ENCODE measurements at regions not wholly inside any gene's neighbourhood (a gene's known extent, or its start where the extent isn't known, plus 50 kb on each side); places are given as distances from the start of the nearest gene placed in this dataset.

GRCh38 chrX:76555269-76555668, 127.8 kb downstream of the MAGEE1 start:
- Histone ChIP-seq H3K27ac (ENCODE audit: extremely low read length, insufficient read depth, low read length) (no peak overlapping the region), H3K27me3 (ENCODE audit: control insufficient read depth in 1 of 2, insufficient read depth in 2 of 2, low read length in 2 of 2) (no peaks in the 10 kb centered on the region), H2AFZ (ENCODE audit: low read length) (no peak overlapping the region), H3K79me2 (ENCODE audit: insufficient read depth, low read length) (no peaks in the 10 kb centered on the region), H3K9me3 (ENCODE audit: low read length) (peaks cover 18% of the 10 kb centered on the region), H3K4me2 (ENCODE audit: low read depth, low read length) (no peak overlapping the region), H3K4me1 (ENCODE audit: insufficient read depth, low read length) (no peaks in the 10 kb centered on the region), H3K4me3 (replicated peaks in 1 of 3; ENCODE audit: insufficient read depth in 1 of 3, low read depth in 2 of 3, low read length in 3 of 3) (no peak overlapping the region), H3K36me3 (replicated peaks in 1 of 2; ENCODE audit: control insufficient read depth in 1 of 2, insufficient read depth in 2 of 2, low read length in 2 of 2) (no peaks in the 10 kb centered on the region), H4K20me1 (ENCODE audit: insufficient read depth, low read length) (no peaks in the 10 kb centered on the region), H3K9ac (ENCODE audit: insufficient read depth, low read depth, low read length) (no peak overlapping the region)
- ATAC-seq (no peak), DNase-seq (ENCODE audit: low spot score) (no peak), FAIRE-seq (no peak)
- no CpG with 5 or more reads among the region's 2 CpGs for WGBS (ENCODE audit: low lambda C conversion rate)
- CTCF ChIA-PET (ENCODE audit: low intra/inter-chr PET ratio, low total read pairs): no interaction called here
- no peak for TF ChIP-seq ZNF546 (CRISPR knock-in tag; conservative IDR thresholded peaks at IDR 0.05)
- TF ChIP-seq ZNF616 (CRISPR knock-in tag; IDR thresholded peaks at IDR 0.05; ENCODE audit: low read depth): peak; percentile 99
- BruUV-seq (replicated peaks): no TSS peak
- POLR2A ChIA-PET: no interaction called here
- in situ Hi-C loops (cut with HindIII; ENCODE audit: extremely low pct_ligation_motif_present, low pct_unique_long_range_greater_than_20kb): loop anchor here (10.0 kb wide), 1 partner anchor 1470 kb away; no protein-coding TSS in a partner anchor
- intact Hi-C loops (cut with micrococcal nuclease; ENCODE audit: unreplicated experiment): no loop called here

DNA sequence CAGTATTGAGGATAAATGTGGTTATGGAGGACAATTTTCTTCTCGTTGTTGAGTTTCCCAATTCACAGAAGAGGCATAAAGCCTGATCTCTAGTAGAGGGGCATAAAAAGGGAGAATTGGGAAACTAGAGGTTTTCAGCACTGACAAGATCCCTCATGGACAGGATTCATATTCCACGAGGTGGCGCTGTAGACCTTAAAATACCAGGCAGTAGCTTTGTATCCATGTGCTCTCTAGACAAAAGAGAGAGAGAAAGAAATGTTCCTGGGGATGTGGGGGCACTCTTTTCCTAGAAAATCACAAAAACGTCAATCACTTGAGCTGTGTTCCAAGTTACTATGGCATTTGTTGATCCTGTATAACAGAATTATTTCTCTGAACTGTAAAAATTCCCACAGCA, 128.3 kb downstream of the MAGEE1 start:
- peak; percentile 41 for DNase-seq (ENCODE audit: low spot score)
- peak; percentile 55 for ATAC-seq
- intact Hi-C loops (cut with micrococcal nuclease; ENCODE audit: unreplicated experiment): no loop called here
- TF ChIP-seq GTF2F1 (IDR thresholded peaks at IDR 0.05; ENCODE audit: low read length) (no peak), LRRFIP1 (CRISPR knock-in tag; conservative IDR thresholded peaks at IDR 0.05) (no peak), HNRNPK (IDR thresholded peaks at IDR 0.05; ENCODE audit: low read depth, low read length, poor library complexity, severe bottlenecking) (no peak), RNF2 (conservative IDR thresholded peaks at IDR 0.05; ENCODE audit: low read depth) (no peak), ZNF577 (CRISPR knock-in tag; IDR thresholded peaks at IDR 0.05; ENCODE audit: borderline replicate concordance, low read depth) (no peak), STAG1 (CRISPR knock-in tag; IDR thresholded peaks at IDR 0.05) (peak; percentile 62), NONO (IDR thresholded peaks at IDR 0.05) (no peak), NONO (CRISPR knock-in tag; conservative IDR thresholded peaks at IDR 0.05) (no peak), HNRNPL (IDR thresholded peaks at IDR 0.05; ENCODE audit: low read depth, low read length) (no peak), BCL6 (CRISPR knock-in tag; IDR thresholded peaks at IDR 0.05) (peak; percentile 15; the same call in 1 of the 2 replicates), CHCHD3 (CRISPR knock-in tag; IDR thresholded peaks at IDR 0.05) (no peak)
- TF ChIP-seq, protein P1, sequence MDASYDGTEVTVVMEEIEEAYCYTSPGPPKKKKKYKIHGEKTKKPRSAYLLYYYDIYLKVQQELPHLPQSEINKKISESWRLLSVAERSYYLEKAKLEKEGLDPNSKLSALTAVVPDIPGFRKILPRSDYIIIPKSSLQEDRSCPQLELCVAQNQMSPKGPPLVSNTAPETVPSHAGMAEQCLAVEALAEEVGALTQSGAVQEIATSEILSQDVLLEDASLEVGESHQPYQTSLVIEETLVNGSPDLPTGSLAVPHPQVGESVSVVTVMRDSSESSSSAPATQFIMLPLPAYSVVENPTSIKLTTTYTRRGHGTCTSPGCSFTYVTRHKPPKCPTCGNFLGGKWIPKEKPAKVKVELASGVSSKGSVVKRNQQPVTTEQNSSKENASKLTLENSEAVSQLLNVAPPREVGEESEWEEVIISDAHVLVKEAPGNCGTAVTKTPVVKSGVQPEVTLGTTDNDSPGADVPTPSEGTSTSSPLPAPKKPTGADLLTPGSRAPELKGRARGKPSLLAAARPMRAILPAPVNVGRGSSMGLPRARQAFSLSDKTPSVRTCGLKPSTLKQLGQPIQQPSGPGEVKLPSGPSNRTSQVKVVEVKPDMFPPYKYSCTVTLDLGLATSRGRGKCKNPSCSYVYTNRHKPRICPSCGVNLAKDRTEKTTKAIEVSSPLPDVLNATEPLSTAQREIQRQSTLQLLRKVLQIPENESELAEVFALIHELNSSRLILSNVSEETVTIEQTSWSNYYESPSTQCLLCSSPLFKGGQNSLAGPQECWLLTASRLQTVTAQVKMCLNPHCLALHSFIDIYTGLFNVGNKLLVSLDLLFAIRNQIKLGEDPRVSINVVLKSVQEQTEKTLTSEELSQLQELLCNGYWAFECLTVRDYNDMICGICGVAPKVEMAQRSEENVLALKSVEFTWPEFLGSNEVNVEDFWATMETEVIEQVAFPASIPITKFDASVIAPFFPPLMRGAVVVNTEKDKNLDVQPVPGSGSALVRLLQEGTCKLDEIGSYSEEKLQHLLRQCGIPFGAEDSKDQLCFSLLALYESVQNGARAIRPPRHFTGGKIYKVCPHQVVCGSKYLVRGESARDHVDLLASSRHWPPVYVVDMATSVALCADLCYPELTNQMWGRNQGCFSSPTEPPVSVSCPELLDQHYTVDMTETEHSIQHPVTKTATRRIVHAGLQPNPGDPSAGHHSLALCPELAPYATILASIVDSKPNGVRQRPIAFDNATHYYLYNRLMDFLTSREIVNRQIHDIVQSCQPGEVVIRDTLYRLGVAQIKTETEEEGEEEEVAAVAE (CRISPR knock-in tag; IDR thresholded peaks at IDR 0.05; ENCODE audit: borderline replicate concordance): no peak

More for the DNA sequence above, 128.3 kb downstream of the MAGEE1 start:
- no peak overlapping the region for H3K9ac ChIP-seq (ENCODE audit: insufficient read depth, low read depth, low read length)
- no peaks in the 10 kb centered on the region for H3K27me3 ChIP-seq (ENCODE audit: control insufficient read depth in 1 of 2, insufficient read depth in 2 of 2, low read length in 2 of 2)
- WGBS (ENCODE audit: low lambda C conversion rate): 4% methylated on average over 4 of the region's 4 CpGs
- FAIRE-seq: peak; percentile 21
- ChIA-PET CTCF (ENCODE audit: low intra/inter-chr PET ratio, low total read pairs) (no interaction called here), POLR2A (no interaction called here)
- no peaks in the 10 kb centered on the region for H3K4me1 ChIP-seq (ENCODE audit: insufficient read depth, low read length)
- H3K4me2 ChIP-seq (ENCODE audit: low read depth, low read length): no peak overlapping the region
- no peak overlapping the region for H2AFZ ChIP-seq (ENCODE audit: low read length)
- H3K36me3 ChIP-seq (replicated peaks in 1 of 2; ENCODE audit: control insufficient read depth in 1 of 2, insufficient read depth in 2 of 2, low read length in 2 of 2): no peaks in the 10 kb centered on the region
- BruUV-seq (replicated peaks): no TSS peak
- H3K79me2 ChIP-seq (ENCODE audit: insufficient read depth, low read length): no peaks in the 10 kb centered on the region
- H3K27ac ChIP-seq (ENCODE audit: extremely low read length, insufficient read depth, low read length): no peak overlapping the region
- in situ Hi-C loops (cut with HindIII; ENCODE audit: extremely low pct_ligation_motif_present, low pct_unique_long_range_greater_than_20kb): loop anchor here (10.0 kb wide), 1 partner anchor 1469 kb away; no protein-coding TSS in a partner anchor
- H3K9me3 ChIP-seq (ENCODE audit: low read length): peaks cover 18% of the 10 kb centered on the region
- H3K4me3 ChIP-seq (replicated peaks in 1 of 3; ENCODE audit: insufficient read depth in 1 of 3, low read depth in 2 of 3, low read length in 3 of 3): no peak overlapping the region
- no peaks in the 10 kb centered on the region for H4K20me1 ChIP-seq (ENCODE audit: insufficient read depth, low read length)

Measured in HepG2 (cell line).